CD4-positive, CD25-positive, alpha-beta regulatory T cell (primary cell): ENCODE measurements at regions not wholly inside any gene's neighbourhood (a gene's known extent, or its start where the extent isn't known, plus 50 kb on each side); places are given as distances from the start of the nearest gene placed in this dataset.

ENCODE experiments used
- ATAC-seq, 2 donors: fragments of 150-1000 bp; cut with Tn5 transposase; one replicate each; pipeline ENCODE4 v1.10.0; 2021; ENCODE audit warnings: low read depth in 2 of 2, moderate number of reproducible peaks in 2 of 2, moderate library complexity in 1 of 2
- DNase-seq, 3 donors: peaks; one replicate each; pipeline versions ENCODE4 v3.0.0 to v3.0.0-alpha.2; 2012 to 2022; ENCODE audit warnings: mixed read lengths in 1 of 3
- H3K27ac ChIP-seq: one replicate; pipeline ENCODE4 v1.7.0; 2013; ENCODE audit warnings: mild to moderate bottlenecking, low read length; ENCODE audit not compliant: insufficient read depth, poor library complexity, severe bottlenecking
- H3K27me3 ChIP-seq: one replicate; pipeline ENCODE4 v1.7.0; 2013; ENCODE audit warnings: low read length; ENCODE audit not compliant: control insufficient read depth, insufficient read depth
- H3K36me3 ChIP-seq: one replicate; pipeline ENCODE4 v1.7.0; 2013; ENCODE audit warnings: mild to moderate bottlenecking, low read length, moderate library complexity; ENCODE audit not compliant: control insufficient read depth, insufficient read depth
- H3K4me1 ChIP-seq: 2 replicates; pipeline ENCODE4 v1.7.0; 2013; ENCODE audit warnings: mild to moderate bottlenecking, low read length; ENCODE audit not compliant: insufficient read depth, control insufficient read depth, poor library complexity, severe bottlenecking
- H3K4me3 ChIP-seq: one replicate; pipeline ENCODE4 v1.7.0; 2013; ENCODE audit warnings: low read depth, mild to moderate bottlenecking, low read length, moderate library complexity
- H3K9me3 ChIP-seq, 2 experiments: 1 replicate in 1 of 2; 2 replicates in 1 of 2; pipeline ENCODE4 v1.7.0; 2013; ENCODE audit warnings: low read length in 2 of 2, mild to moderate bottlenecking in 1 of 2, moderate library complexity in 1 of 2; ENCODE audit not compliant: control insufficient read depth in 2 of 2
- H3K27ac Mint-ChIP-seq, 3 donors: one replicate each; pipeline ENCODE4 v1.8.0; 2020 to 2022; ENCODE audit warnings: mild to moderate bottlenecking in 3 of 3, mixed read lengths in 3 of 3, moderate library complexity in 2 of 3
- H3K27me3 Mint-ChIP-seq: one replicate; pipeline ENCODE4 v1.8.0; 2022; ENCODE audit warnings: mild to moderate bottlenecking, mixed read lengths
- H3K36me3 Mint-ChIP-seq: one replicate; pipeline ENCODE4 v1.8.0; 2020; ENCODE audit warnings: mixed read lengths
- H3K4me1 Mint-ChIP-seq, 4 donors: one replicate each; pipeline ENCODE4 v1.8.0; 2020 to 2022; ENCODE audit warnings: mixed read lengths in 4 of 4, mild to moderate bottlenecking in 1 of 4
- H3K4me3 Mint-ChIP-seq, 4 donors: one replicate each; pipeline ENCODE4 v1.8.0; 2020 to 2022; ENCODE audit warnings: mild to moderate bottlenecking in 4 of 4, mixed read lengths in 4 of 4, moderate library complexity in 3 of 4
- H3K9me3 Mint-ChIP-seq, 7 donors: one replicate each; pipeline ENCODE4 v1.8.0; 2020 to 2022; ENCODE audit warnings: mixed read lengths in 7 of 7, mild to moderate bottlenecking in 3 of 7, moderate library complexity in 2 of 7

DNA sequence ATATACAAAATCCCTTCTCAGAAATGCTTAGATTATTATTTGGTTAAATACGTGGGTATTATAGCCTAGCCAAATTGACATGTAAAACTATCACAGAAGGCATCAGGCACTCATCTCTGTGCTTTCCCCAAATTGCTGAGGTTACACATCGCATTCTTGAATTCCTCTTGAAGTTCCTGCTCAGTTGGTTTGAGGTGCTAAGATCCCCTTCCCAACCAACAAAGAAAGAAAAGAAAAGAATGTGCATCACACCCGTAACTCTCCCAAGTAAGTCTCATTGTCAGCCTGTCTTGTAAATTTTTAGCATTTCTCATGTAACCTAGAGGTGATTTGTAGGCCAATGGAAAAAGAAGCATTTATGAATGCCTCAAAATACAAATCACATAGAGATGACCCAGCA is 539.2 kb upstream of the PRMT6 start:
- Mint-ChIP-seq H3K9me3 (peaks cover 0 to 6% (median 2%) of the 10 kb centered on the region in 7 donors), H3K4me3 (no peak overlapping the region), H3K36me3 (no peaks in the 10 kb centered on the region), H3K4me1 (no peaks in the 10 kb centered on the region), H3K27ac (no peak overlapping the region), H3K27me3 (no peaks in the 10 kb centered on the region)
- Histone ChIP-seq H3K36me3 (no peaks in the 10 kb centered on the region), H3K4me3 (no peak overlapping the region), H3K27ac (no peak overlapping the region), H3K27me3 (no peaks in the 10 kb centered on the region), H3K9me3 (no peaks in the 10 kb centered on the region), H3K4me1 (no peaks in the 10 kb centered on the region)
- ATAC-seq (no peak), DNase-seq (no peak)

GRCh38 chr1:106523497-106523896 is 533.0 kb upstream of the PRMT6 start:
- no peak overlapping the region for H3K27ac ChIP-seq
- Mint-ChIP-seq H3K27me3 (no peaks in the 10 kb centered on the region), H3K36me3 (no peaks in the 10 kb centered on the region), H3K4me1 (no peaks in the 10 kb centered on the region), H3K9me3 (peaks cover 0 to 9% (median 2%) of the 10 kb centered on the region in 7 donors), H3K27ac (no peak overlapping the region), H3K4me3 (no peak overlapping the region)
- no peaks in the 10 kb centered on the region for H3K36me3 ChIP-seq
- peaks cover 0 to 4% of the 10 kb centered on the region in 2 experiments for H3K9me3 ChIP-seq
- no peaks in the 10 kb centered on the region for H3K27me3 ChIP-seq
- DNase-seq (no peak), ATAC-seq (no peak)
- no peak overlapping the region for H3K4me3 ChIP-seq
- no peaks in the 10 kb centered on the region for H3K4me1 ChIP-seq

DNA sequence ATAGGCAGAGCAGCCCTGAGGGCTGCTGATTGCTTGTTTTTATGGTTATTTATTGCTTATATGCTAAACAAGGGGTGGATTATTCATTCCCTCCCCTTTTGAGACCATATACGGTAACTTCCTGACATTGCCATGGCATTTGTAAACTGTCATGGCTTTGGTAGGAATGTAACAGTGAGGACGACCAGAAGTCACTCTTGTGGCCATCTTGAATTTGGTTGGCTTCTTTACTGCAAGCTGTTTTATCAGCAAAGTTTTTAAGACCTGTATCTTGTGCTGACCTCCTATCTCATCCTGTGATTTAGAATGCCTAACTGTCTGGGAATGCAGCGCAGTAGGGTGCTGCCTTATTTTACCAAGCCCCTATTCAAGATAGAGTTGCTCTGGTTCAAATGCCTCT is 531.8 kb upstream of the PRMT6 start:
- Mint-ChIP-seq H3K4me3 (no peak overlapping the region), H3K9me3 (peaks cover 0 to 13% (median 4%) of the 10 kb centered on the region in 7 donors), H3K4me1 (no peaks in the 10 kb centered on the region), H3K27ac (no peak overlapping the region), H3K36me3 (no peaks in the 10 kb centered on the region), H3K27me3 (no peaks in the 10 kb centered on the region)
- DNase-seq: no peak
- Histone ChIP-seq H3K4me1 (no peaks in the 10 kb centered on the region), H3K9me3 (peaks cover 0 to 4% of the 10 kb centered on the region in 2 experiments), H3K36me3 (no peaks in the 10 kb centered on the region), H3K27me3 (no peaks in the 10 kb centered on the region), H3K27ac (no peak overlapping the region), H3K4me3 (no peak overlapping the region)
- no peak for ATAC-seq

- H3K36me3 ChIP-seq: no peaks in the 10 kb centered on the region
- H3K4me3 ChIP-seq: no peak overlapping the region
- no peak for DNase-seq
- Mint-ChIP-seq H3K4me1 (no peaks in the 10 kb centered on the region), H3K36me3 (no peaks in the 10 kb centered on the region), H3K9me3 (peaks cover 0 to 19% (median 4%) of the 10 kb centered on the region in 7 donors), H3K27me3 (no peaks in the 10 kb centered on the region), H3K4me3 (no peak overlapping the region), H3K27ac (no peak overlapping the region)
- peaks cover 0 to 4% of the 10 kb centered on the region in 2 experiments for H3K9me3 ChIP-seq
- no peak for ATAC-seq
- no peaks in the 10 kb centered on the region for H3K4me1 ChIP-seq
- no peak overlapping the region for H3K27ac ChIP-seq
- H3K27me3 ChIP-seq: no peaks in the 10 kb centered on the region
These were observed 529.8 kb upstream of the PRMT6 start for GRCh38 chr1:106526650-106527049.

DNA sequence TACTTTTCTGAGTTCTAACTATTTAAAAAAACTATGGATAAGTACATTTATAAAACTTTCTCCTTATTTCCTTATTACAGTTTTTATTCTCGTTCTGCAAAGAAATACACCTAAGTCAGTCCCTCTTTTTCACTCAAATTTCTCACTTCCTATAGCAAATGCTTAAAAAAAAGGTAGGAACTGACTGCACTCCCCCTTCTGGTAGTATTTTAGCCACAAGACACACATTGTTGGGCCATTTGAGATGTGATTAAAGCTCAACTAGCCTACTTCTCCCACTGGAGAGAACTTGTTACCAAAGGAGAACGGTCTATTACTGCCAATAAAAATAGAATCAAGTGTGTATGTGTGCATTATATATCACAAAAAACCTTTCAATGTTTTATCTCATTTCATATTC is 521.9 kb upstream of the PRMT6 start:
- no peak for ATAC-seq
- H3K9me3 ChIP-seq: peaks cover 0 to 9% of the 10 kb centered on the region in 2 experiments

DNA sequence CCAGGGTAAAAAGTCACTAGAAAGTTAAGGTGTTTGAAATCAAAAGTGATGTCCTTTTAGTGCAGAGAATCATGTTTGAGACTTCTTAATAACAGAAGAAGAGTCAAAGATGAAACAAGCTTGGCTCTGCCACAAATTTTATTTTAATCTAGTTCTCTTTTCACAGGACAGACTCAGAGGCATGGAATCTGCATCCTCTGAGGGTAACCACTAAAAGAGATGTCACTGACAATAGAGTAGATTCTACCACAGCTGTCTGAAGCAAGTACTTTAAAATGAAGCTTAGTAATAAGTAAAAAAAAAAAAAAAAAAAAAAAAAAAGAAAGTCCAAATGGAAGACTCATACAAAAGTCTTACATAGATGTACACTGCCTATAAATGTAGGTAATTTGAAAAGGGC is 519.7 kb upstream of the PRMT6 start:
- H3K4me1 Mint-ChIP-seq: no peaks in the 10 kb centered on the region
- ATAC-seq (no peak), DNase-seq (no peak)
- no peak overlapping the region for H3K4me3 ChIP-seq
- H3K36me3 ChIP-seq: no peaks in the 10 kb centered on the region
- no peaks in the 10 kb centered on the region for H3K4me1 ChIP-seq
- no peak overlapping the region for H3K27ac ChIP-seq
- H3K9me3 Mint-ChIP-seq: peaks cover 0 to 30% (median 6%) of the 10 kb centered on the region in 7 donors
- H3K27me3 ChIP-seq: no peaks in the 10 kb centered on the region
- H3K27ac Mint-ChIP-seq: no peak overlapping the region
- no peaks in the 10 kb centered on the region for H3K27me3 Mint-ChIP-seq
- no peak overlapping the region for H3K4me3 Mint-ChIP-seq
- H3K9me3 ChIP-seq: peaks cover 0 to 12% of the 10 kb centered on the region in 2 experiments
- no peaks in the 10 kb centered on the region for H3K36me3 Mint-ChIP-seq

More for the DNA sequence above, 521.9 kb upstream of the PRMT6 start:
- Mint-ChIP-seq H3K27ac (no peak overlapping the region), H3K4me1 (no peaks in the 10 kb centered on the region), H3K27me3 (no peaks in the 10 kb centered on the region), H3K36me3 (no peaks in the 10 kb centered on the region), H3K4me3 (no peak overlapping the region), H3K9me3 (peaks cover 2 to 27% (median 5%) of the 10 kb centered on the region in 7 donors)
- no peaks in the 10 kb centered on the region for H3K4me1 ChIP-seq
- no peak overlapping the region for H3K27ac ChIP-seq
- no peaks in the 10 kb centered on the region for H3K27me3 ChIP-seq
- no peaks in the 10 kb centered on the region for H3K36me3 ChIP-seq
- no peak for DNase-seq
- no peak overlapping the region for H3K4me3 ChIP-seq

GRCh38 chr1:106548726-106549125 is 507.7 kb upstream of the PRMT6 start:
- Mint-ChIP-seq H3K27ac (no peak overlapping the region), H3K9me3 (peaks cover 0 to 11% (median 6%) of the 10 kb centered on the region in 7 donors), H3K36me3 (no peaks in the 10 kb centered on the region), H3K4me3 (no peak overlapping the region), H3K27me3 (no peaks in the 10 kb centered on the region), H3K4me1 (no peaks in the 10 kb centered on the region)
- ATAC-seq: no peak
- no peak for DNase-seq
- Histone ChIP-seq H3K27me3 (no peaks in the 10 kb centered on the region), H3K36me3 (no peaks in the 10 kb centered on the region), H3K4me1 (no peaks in the 10 kb centered on the region), H3K27ac (no peak overlapping the region), H3K9me3 (no peaks in the 10 kb centered on the region), H3K4me3 (no peak overlapping the region)

DNA sequence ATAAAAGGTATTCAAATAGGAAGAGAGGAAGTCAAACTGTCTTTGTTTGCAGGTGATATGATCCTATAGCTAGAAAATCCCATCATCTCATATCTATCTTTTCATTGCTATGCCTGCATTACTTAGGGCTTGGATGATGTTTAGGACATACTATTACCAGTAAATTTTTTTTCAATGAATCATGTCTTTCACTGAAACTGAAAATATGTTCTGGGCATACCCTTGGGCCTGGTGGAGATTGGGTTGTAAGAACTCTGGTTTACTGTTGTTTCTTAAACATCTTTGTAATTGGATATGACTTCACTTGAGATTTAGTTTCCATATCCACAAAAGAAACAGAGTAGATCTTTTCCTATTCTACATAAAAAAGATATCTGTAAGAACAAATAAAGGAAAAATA is 502.2 kb upstream of the PRMT6 start:
- Mint-ChIP-seq H3K27ac (no peak overlapping the region), H3K36me3 (no peaks in the 10 kb centered on the region), H3K4me3 (no peak overlapping the region), H3K4me1 (no peaks in the 10 kb centered on the region), H3K9me3 (peaks cover 0 to 16% (median 6%) of the 10 kb centered on the region in 7 donors), H3K27me3 (no peaks in the 10 kb centered on the region)
- Histone ChIP-seq H3K27me3 (no peaks in the 10 kb centered on the region), H3K36me3 (no peaks in the 10 kb centered on the region), H3K4me3 (no peak overlapping the region), H3K9me3 (peaks cover 0 to 6% of the 10 kb centered on the region in 2 experiments), H3K4me1 (no peaks in the 10 kb centered on the region), H3K27ac (no peak overlapping the region)
- DNase-seq: no peak
- no peak for ATAC-seq
